ENCODE measurements at regions not wholly inside any gene's neighbourhood (a gene's known extent, or its start where the extent isn't known, plus 50 kb on each side); places are given as distances from the start of the nearest gene placed in this dataset.

- TF ChIP-seq CTCF (IDR thresholded peaks at IDR 0.05) = no peak
Observed at GRCh38 chrY:8852278-8852677, 485.0 kb upstream of the TSPY4 start.

DNA sequence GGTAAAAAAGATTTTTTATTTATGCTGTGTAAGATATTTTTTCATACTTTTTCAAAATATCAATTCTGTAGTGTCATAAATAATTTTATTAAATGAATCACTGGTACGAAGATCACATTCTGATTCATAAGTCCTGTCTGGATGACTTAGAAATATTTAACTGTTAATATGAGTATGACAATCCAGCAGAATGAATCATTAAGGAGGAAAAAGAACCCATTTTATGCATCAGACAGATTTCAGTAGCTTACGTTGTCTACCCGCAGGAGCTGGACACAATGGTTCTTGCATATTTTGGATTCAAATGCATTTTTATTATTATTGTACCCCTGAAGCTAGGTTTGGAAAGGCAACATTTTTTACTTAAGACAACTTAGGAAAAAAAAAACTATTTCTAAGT lies 448.9 kb upstream of the TSPY4 start:
- no peak for TF ChIP-seq CTCF (IDR thresholded peaks at IDR 0.05)

DNA sequence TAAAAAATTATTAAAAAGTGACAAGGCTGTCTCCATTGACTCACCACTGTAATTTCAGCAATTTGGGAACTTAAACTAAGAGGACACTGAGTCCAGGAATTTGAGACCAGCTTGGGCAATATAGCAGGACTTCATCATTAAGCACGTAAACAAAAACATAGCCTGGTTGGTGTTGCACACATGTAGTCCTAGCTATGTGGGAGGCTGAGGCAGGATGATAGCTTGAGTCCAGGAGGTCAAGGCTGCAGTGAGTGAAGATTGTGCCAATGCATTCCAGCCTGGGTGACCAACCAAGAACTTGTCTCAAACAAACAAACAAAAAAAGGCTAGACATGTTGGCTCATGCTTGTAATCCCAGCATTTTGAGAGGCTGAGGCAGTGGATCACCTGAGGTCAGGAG lies 439.4 kb upstream of the TSPY4 start:
- no peak for TF ChIP-seq CTCF (IDR thresholded peaks at IDR 0.05)

- peak; percentile 26; the same call in 1 of the 2 replicates for TF ChIP-seq CTCF (IDR thresholded peaks at IDR 0.05)
Observed at GRCh38 chrY:8905141-8905540, 432.1 kb upstream of the TSPY4 start.

All from LNCAP (cell line).